Heart right ventricle (tissue), 16 donors: ENCODE measurements at regions not wholly inside any gene's neighbourhood (a gene's known extent, or its start where the extent isn't known, plus 50 kb on each side); places are given as distances from the start of the nearest gene placed in this dataset.

Experiments
- ATAC-seq, 8 donors: fragments of 200-7000 bp; cut with Tn5 transposase; one replicate each; pipeline ENCODE4 v1.9.1; 2020; ENCODE audit warnings: mild to moderate bottlenecking in 8 of 8, moderate library complexity in 8 of 8, moderate number of reproducible peaks in 1 of 8
- DNase-seq, 2 donors: peaks; one replicate each; pipeline ENCODE4 v3.0.0-alpha.2; 2020
- H3K27ac ChIP-seq, 10 donors: fragments of 200-600 bp; sonication (generic) in 2 of 10; one replicate each; pipeline versions ENCODE4 v1.5.0 to v1.8.0; 2020 to 2022; ENCODE audit warnings: mild to moderate bottlenecking in 3 of 10
- H3K27me3 ChIP-seq, 7 donors: fragments of 200-600 bp; one replicate each; pipeline ENCODE4 v1.8.0; 2021 to 2022; ENCODE audit warnings: mild to moderate bottlenecking in 2 of 7
- H3K36me3 ChIP-seq, 9 donors: fragments of 200-600 bp; sonication (generic) in 1 of 9; one replicate each; pipeline versions ENCODE4 v1.5.0 to v1.8.0; 2020 to 2022; ENCODE audit warnings: mild to moderate bottlenecking in 2 of 9
- H3K4me1 ChIP-seq, 9 donors: fragments of 200-600 bp; sonication (generic) in 1 of 9; one replicate each; pipeline versions ENCODE4 v1.5.0 to v1.8.0; 2020 to 2022; ENCODE audit warnings: mild to moderate bottlenecking in 4 of 9
- H3K4me3 ChIP-seq, 10 donors: fragments of 200-600 bp; sonication (generic) in 2 of 10; one replicate each; pipeline versions ENCODE4 v1.5.0 to v1.8.0; 2020 to 2022; ENCODE audit warnings: mild to moderate bottlenecking in 7 of 10, moderate library complexity in 2 of 10
- H3K9me3 ChIP-seq, 11 donors: fragments of 200-600 bp in 10 of 11; sonication (generic) in 2 of 11; one replicate each; pipeline versions ENCODE4 v1.5.0 to v1.8.0; 2013 to 2022; ENCODE audit warnings: mild to moderate bottlenecking in 2 of 11, control low read depth in 1 of 11, moderate library complexity in 1 of 11
- WGBS, 2 donors: extraction: QIAGEN DNeasy Blood & Tissue Kit; methylation state at CpG; one replicate each; pipeline ENCODE4 v1.1.7; 2013; ENCODE audit warnings: inconsistent platforms in 1 of 2; 5-methylcytosine and 5-hydroxymethylcytosine counted together
- intact Hi-C, 10 donors: fragments of 100-400 bp; cut with DNase I; formaldehyde crosslinking; loops; one replicate each; pipeline versions ENCODE4 v1.11.1 to v1.14.2; 2022
- TF ChIP-seq, protein P1 (sequence below), 9 donors: fragments of 200-600 bp; sonication (generic) in 2 of 9; IDR thresholded peaks; one replicate each; pipeline versions ENCODE4 v1.5.0 to v1.8.0; 2021 to 2022; ENCODE audit warnings: antibody characterized with exemption in 9 of 9, mild to moderate bottlenecking in 5 of 9, moderate library complexity in 1 of 9
- donor health status: Arrhythmogenic right ventricular cardiomyopathy.
- donor health status: ischemic (EF 13 %, LVEDD 7.1; RV severe dilation, severe dysfunction).
- donor health status: healthy with polysubstance abuse.
- donor health status: DM: no; HTN: yes; CAD: no.
- donor health status: DM: no; HTN: no; CAD: no.
- donor health status: ischemic (EF 25% LVEDD 6.9; RV normal size, moderate dysfunction).
- donor health status: ischemic (EF 25% LVEDD 5.7; RV mildly dilated, moderate dysfunction).
- donor health status: healthy.
- donor health status: DM: yes; HTN: yes; CAD: no.
- donor health status: Ischemic cardiomyopathy.
- donor health status: ischemic (EF 35%, LVEDD 5.7; RV mildly dilated, moderate dysfunction).
- donor health status: nonischemic (EF 11% LVEDD 7.7; RV severe dilation, severe dysfunction).
- donor health status: DM: yes; HTN: yes; CAD: no.
- donor health status: PGD.
- donor health status: ischemic (EF 29% LVEDD 5.4; RV normal size, mild dysfunction).
- donor health status: nonischemic (EF 23%, LVEDD 6.1; RV moderate dilation, normal function).

DNA sequence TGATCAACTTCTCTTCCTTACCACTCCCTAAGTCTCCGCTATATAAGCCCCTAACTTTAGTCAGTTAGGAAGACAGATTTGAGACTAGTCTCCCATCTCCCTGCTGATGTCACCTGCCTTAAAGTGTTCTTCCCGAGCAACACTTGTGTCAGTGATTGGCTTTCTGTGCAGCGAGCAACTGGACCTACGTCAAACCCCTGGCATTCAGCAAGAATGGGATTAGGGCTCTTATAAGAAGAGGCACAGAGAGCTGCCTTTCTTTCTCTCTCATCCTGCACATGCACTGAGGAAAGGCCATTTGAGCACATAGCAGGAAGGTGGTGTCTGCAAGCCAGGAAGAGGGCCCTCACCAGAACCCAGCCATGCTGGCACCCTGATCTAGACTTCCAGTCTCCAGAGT lies 116.6 kb upstream of the THY1 start:
- H3K27me3 ChIP-seq, result peaks cover 0 to 27% (median 0%) of the 10 kb centered on the region in 7 donors
- H3K27ac ChIP-seq, result no peak overlapping the region
- no peak for ATAC-seq
- no peak for DNase-seq
- H3K9me3 ChIP-seq, result no peaks in the 10 kb centered on the region
- no peaks in the 10 kb centered on the region for H3K4me1 ChIP-seq
- intact Hi-C loops, result loop anchor here in 2 of 10 donors (5.0 to 10.0 kb wide), 2 partner anchors 55 to 57 kb away; no protein-coding TSS in a partner anchor
- H3K4me3 ChIP-seq, result no peak overlapping the region
- TF ChIP-seq, protein P1, sequence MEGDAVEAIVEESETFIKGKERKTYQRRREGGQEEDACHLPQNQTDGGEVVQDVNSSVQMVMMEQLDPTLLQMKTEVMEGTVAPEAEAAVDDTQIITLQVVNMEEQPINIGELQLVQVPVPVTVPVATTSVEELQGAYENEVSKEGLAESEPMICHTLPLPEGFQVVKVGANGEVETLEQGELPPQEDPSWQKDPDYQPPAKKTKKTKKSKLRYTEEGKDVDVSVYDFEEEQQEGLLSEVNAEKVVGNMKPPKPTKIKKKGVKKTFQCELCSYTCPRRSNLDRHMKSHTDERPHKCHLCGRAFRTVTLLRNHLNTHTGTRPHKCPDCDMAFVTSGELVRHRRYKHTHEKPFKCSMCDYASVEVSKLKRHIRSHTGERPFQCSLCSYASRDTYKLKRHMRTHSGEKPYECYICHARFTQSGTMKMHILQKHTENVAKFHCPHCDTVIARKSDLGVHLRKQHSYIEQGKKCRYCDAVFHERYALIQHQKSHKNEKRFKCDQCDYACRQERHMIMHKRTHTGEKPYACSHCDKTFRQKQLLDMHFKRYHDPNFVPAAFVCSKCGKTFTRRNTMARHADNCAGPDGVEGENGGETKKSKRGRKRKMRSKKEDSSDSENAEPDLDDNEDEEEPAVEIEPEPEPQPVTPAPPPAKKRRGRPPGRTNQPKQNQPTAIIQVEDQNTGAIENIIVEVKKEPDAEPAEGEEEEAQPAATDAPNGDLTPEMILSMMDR (IDR thresholded peaks at IDR 0.05), result no peak
- 85 to 91% methylated on average over 4 of the region's 4 CpGs for whole genome bisulfite sequencing, 2 donors
- H3K36me3 ChIP-seq, result no peaks in the 10 kb centered on the region

DNA sequence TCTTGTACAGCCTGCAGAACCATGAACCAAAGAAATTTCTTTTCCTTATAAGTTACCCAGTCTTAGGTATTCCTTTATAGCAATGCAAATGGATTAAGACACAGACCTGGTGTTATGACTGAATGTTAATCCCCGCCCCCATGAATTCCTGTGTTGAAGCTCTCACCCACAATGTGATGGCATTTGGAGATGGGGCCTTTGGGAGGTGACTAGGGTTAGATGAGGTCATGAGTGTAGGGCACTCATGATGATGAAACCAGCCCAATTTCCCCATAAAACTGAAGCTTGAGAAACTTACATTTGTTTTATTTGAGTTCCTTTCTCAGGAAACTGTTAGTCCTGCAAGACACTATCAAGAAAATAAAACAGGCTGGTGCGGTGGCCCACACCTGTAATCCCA lies 115.8 kb upstream of the THY1 start:
- no peaks in the 10 kb centered on the region for H3K9me3 ChIP-seq
- no peak overlapping the region for H3K27ac ChIP-seq
- H3K36me3 ChIP-seq, result no peaks in the 10 kb centered on the region
- 68 to 85% methylated on average over 2 of the region's 2 CpGs for WGBS, 2 donors
- H3K4me3 ChIP-seq, result no peak overlapping the region
- peaks cover 0 to 30% (median 0%) of the 10 kb centered on the region in 7 donors for H3K27me3 ChIP-seq
- DNase-seq, result no peak
- no peak for ATAC-seq
- intact Hi-C loops, result loop anchor here in 2 of 10 donors (5.0 to 10.0 kb wide), 2 partner anchors 54 to 56 kb away; no protein-coding TSS in a partner anchor
- peaks cover 0 to 7% (median 0%) of the 10 kb centered on the region in 9 donors for H3K4me1 ChIP-seq
- TF ChIP-seq, protein P1 (IDR thresholded peaks at IDR 0.05), result no peak

DNA sequence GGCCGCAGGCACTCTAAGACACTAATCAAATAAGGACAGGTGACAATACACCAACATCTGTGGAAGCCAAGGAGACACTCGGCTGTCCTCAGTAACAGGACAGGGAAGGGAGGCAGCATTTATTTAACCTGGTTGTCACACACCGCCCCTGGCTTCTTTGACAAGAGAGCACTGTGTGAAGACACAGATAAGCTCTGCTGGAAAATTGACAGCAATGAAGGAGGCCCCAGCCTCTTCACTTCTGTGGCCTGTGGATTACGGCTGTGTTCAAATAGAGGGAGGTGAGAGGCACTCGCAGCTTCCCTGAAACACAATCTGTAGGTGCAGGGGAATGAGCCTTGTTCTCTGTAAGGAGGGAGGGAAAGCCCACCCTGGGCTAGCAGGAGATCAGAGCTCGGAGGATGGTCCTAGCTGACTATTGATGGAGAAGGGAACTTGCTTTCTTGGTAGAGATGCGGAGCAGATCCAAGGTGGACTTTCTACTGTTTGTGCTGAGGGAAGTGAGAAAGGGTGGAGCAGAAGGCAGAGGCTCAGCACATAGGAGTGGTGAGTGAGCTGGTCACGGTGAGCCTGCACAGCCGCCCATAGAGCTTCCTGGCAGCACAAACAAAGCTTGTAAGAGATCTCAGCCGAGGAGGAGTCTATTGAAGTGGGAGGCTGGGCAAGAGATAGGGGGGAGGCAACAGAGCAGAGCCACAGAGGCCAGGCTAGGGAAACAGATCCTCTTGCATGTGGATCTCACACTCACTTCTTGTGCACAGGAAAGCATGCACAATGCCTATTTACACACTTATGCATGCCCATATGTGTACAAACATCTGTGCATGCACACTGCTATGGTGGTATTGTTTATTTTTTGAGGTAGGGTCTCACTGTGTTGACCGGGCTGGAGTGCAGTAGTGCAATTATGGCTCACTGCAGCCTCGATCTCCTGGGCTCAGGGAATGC lies 114.6 kb upstream of the THY1 start:
- no peak for ATAC-seq
- peaks cover 0 to 41% (median 10%) of the 10 kb centered on the region in 7 donors for H3K27me3 ChIP-seq
- H3K9me3 ChIP-seq, result no peaks in the 10 kb centered on the region
- no peak overlapping the region for H3K27ac ChIP-seq
- intact Hi-C loops, result loop anchor here in 2 of 10 donors (5.0 to 10.0 kb wide), 2 partner anchors 53 to 55 kb away; no protein-coding TSS in a partner anchor
- 36 to 38% methylated on average over 12 of the region's 12 CpGs for WGBS, 2 donors
- TF ChIP-seq, protein P1 (IDR thresholded peaks at IDR 0.05), result no peak
- H3K4me3 ChIP-seq, result no peak overlapping the region
- no peak for DNase-seq
- peaks cover 0 to 10% (median 0%) of the 10 kb centered on the region in 9 donors for H3K4me1 ChIP-seq
- H3K36me3 ChIP-seq, result no peaks in the 10 kb centered on the region

DNA sequence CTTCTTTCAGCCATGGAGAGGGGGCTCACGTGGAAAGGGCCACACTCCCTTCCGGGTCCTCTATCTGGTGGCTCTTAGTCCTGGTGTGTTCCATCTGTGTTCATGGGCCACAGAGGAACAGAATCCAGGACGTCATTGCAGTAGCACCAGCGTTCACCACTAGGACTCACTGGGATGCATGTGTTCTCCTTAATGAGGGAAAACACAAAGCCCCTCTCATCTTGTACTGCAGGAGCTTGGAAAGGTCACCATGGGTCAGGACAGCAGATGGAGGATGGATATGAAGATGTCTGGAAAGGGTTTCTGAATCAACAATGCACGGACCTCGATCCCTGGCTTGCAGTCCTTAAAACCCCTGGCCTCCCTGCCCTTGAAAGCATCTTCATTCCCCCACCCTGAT lies 113.8 kb upstream of the THY1 start:
- ATAC-seq (no peak), DNase-seq (no peak)
- Histone ChIP-seq H3K27ac (no peak overlapping the region), H3K27me3 (peaks cover 0 to 45% (median 10%) of the 10 kb centered on the region in 7 donors), H3K36me3 (no peaks in the 10 kb centered on the region), H3K9me3 (no peaks in the 10 kb centered on the region), H3K4me1 (peaks cover 0 to 10% (median 0%) of the 10 kb centered on the region in 9 donors), H3K4me3 (no peak overlapping the region)
- WGBS, 2 donors, result 74 to 89% methylated on average over 6 of the region's 6 CpGs
- TF ChIP-seq, protein P1 (IDR thresholded peaks at IDR 0.05), result no peak
- intact Hi-C loops, result loop anchor here in 2 of 10 donors (5.0 to 10.0 kb wide), 2 partner anchors 52 to 54 kb away; no protein-coding TSS in a partner anchor
